Keratinocyte (primary cell): ENCODE measurements at regions not wholly inside any gene's neighbourhood (a gene's known extent, or its start where the extent isn't known, plus 50 kb on each side); places are given as distances from the start of the nearest gene placed in this dataset.

Source experiments
- EZH2 ChIP-seq: IDR thresholded peaks from one replicate; pipeline ENCODE4 v1.6.1; 2012; ENCODE audit warnings: inconsistent platforms, mild to moderate bottlenecking, low read length, moderate library complexity
- TF ChIP-seq, protein P1 (sequence below), 3 experiments: IDR thresholded peaks in 1 of 3; conservative IDR thresholded peaks in 1 of 3; optimal IDR thresholded peaks in 1 of 3; 2 replicates in 2 of 3; 3 replicates in 1 of 3; pipeline versions ENCODE3 to v1.5.1; 2011; ENCODE audit warnings: low read length in 3 of 3, mild to moderate bottlenecking in 3 of 3, moderate library complexity in 2 of 3, control low read depth in 1 of 3, inconsistent platforms in 1 of 3; ENCODE audit not compliant: insufficient read depth in 2 of 3; ENCODE audit errors: extremely low read depth in 1 of 3

DNA sequence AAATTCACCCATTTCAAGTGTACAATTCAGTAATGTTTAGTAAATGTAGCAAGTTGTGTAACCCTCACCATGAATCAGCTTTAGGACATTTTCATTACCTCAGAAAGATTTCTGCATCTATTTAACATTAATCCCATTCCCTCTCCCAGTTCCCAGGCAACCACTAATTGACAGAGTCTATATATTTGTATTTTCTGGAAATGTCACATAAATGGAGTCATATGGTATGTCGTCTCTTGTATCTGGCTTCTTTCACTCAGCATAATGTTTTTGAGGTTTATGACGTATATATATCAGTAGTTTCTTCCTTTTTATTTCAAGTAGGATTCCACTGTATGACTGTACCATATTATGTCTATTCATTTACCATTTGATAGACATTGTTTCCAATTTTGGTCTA, 199.8 kb downstream of the CYB561 start:
- TF ChIP-seq, protein P1, sequence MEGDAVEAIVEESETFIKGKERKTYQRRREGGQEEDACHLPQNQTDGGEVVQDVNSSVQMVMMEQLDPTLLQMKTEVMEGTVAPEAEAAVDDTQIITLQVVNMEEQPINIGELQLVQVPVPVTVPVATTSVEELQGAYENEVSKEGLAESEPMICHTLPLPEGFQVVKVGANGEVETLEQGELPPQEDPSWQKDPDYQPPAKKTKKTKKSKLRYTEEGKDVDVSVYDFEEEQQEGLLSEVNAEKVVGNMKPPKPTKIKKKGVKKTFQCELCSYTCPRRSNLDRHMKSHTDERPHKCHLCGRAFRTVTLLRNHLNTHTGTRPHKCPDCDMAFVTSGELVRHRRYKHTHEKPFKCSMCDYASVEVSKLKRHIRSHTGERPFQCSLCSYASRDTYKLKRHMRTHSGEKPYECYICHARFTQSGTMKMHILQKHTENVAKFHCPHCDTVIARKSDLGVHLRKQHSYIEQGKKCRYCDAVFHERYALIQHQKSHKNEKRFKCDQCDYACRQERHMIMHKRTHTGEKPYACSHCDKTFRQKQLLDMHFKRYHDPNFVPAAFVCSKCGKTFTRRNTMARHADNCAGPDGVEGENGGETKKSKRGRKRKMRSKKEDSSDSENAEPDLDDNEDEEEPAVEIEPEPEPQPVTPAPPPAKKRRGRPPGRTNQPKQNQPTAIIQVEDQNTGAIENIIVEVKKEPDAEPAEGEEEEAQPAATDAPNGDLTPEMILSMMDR (optimal IDR thresholded peaks at IDR 0.05 in 1 of 3, IDR thresholded peaks at IDR 0.05 in 1 of 3, conservative IDR thresholded peaks at IDR 0.05 in 1 of 3; ENCODE audit: extremely low read depth in 1 of 3, insufficient read depth in 2 of 3, low read length in 3 of 3): no peak
- TF ChIP-seq EZH2: no peak
